H9 (cell line): ENCODE measurements at regions not wholly inside any gene's neighbourhood (a gene's known extent, or its start where the extent isn't known, plus 50 kb on each side); places are given as distances from the start of the nearest gene placed in this dataset.

Source experiments
- DNase-seq: peaks from one replicate; pipeline ENCODE4 v3.0.0-alpha.2; 2017
- H2AFZ ChIP-seq: one replicate; pipeline ENCODE4 v1.6.1; 2013; ENCODE audit warnings: mild to moderate bottlenecking, low read length, control low read depth, moderate library complexity
- H2AK5ac ChIP-seq: 2 replicates; pipeline ENCODE4 v1.6.1; 2013; ENCODE audit warnings: low read length, control low read depth, mixed read lengths; ENCODE audit not compliant: insufficient read length
- H2BK120ac ChIP-seq: one replicate; pipeline ENCODE4 v1.6.1; 2013; ENCODE audit warnings: low read depth, mild to moderate bottlenecking, low read length, control low read depth, inconsistent platforms; ENCODE audit not compliant: poor library complexity, severe bottlenecking
- H2BK12ac ChIP-seq: 2 replicates; pipeline ENCODE4 v1.6.1; 2013; ENCODE audit warnings: low read length, control low read depth, mixed read lengths, low read depth; ENCODE audit not compliant: insufficient read length
- H2BK15ac ChIP-seq: 2 replicates; pipeline ENCODE4 v1.6.1; 2013; ENCODE audit warnings: low read depth, low read length, control low read depth
- H2BK20ac ChIP-seq: one replicate; pipeline ENCODE4 v1.6.1; 2013; ENCODE audit warnings: low read depth, mild to moderate bottlenecking, low read length, control low read depth, inconsistent platforms; ENCODE audit not compliant: poor library complexity, severe bottlenecking
- H2BK5ac ChIP-seq: 2 replicates; pipeline ENCODE4 v1.6.1; 2013; ENCODE audit warnings: low read length, control low read depth, mixed read lengths; ENCODE audit not compliant: insufficient read length
- H3K14ac ChIP-seq: 2 replicates; pipeline ENCODE4 v1.6.1; 2013; ENCODE audit warnings: low read length, control low read depth; ENCODE audit not compliant: insufficient read depth
- H3K18ac ChIP-seq: 2 replicates; pipeline ENCODE4 v1.6.1; 2013; ENCODE audit warnings: low read depth, mild to moderate bottlenecking, mixed read lengths, low read length, control low read depth; ENCODE audit not compliant: insufficient read length
- H3K23ac ChIP-seq: 2 replicates; pipeline ENCODE4 v1.6.1; 2013; ENCODE audit warnings: low read length, control low read depth, mixed read lengths, low read depth; ENCODE audit not compliant: insufficient read length
- H3K23me2 ChIP-seq: 2 replicates; pipeline ENCODE4 v1.6.1; 2013; ENCODE audit warnings: low read depth, mild to moderate bottlenecking, mixed read lengths, low read length, control low read depth; ENCODE audit not compliant: insufficient read length, poor library complexity, severe bottlenecking
- H3K27ac ChIP-seq: 2 replicates; pipeline ENCODE4 v1.5.1; 2013; ENCODE audit warnings: low read length, control low read depth, mixed read lengths, low read depth; ENCODE audit not compliant: insufficient read length
- H3K27me3 ChIP-seq: 2 replicates; pipeline ENCODE4 v1.6.1; 2013; ENCODE audit warnings: low read length, control low read depth, inconsistent platforms; ENCODE audit not compliant: insufficient read depth
- H3K4ac ChIP-seq: 2 replicates; pipeline ENCODE4 v1.6.1; 2013; ENCODE audit warnings: low read depth, mild to moderate bottlenecking, control low read depth, inconsistent platforms, low read length, moderate library complexity
- H3K4me1 ChIP-seq: 2 replicates; pipeline ENCODE4 v1.6.1; 2013; ENCODE audit warnings: low read length, control low read depth, inconsistent platforms; ENCODE audit not compliant: insufficient read depth
- H3K4me2 ChIP-seq: 2 replicates; pipeline ENCODE4 v1.6.1; 2013; ENCODE audit warnings: low read length, control low read depth, mixed read lengths; ENCODE audit not compliant: insufficient read length, insufficient read depth
- H3K56ac ChIP-seq: 2 replicates; pipeline ENCODE4 v1.6.1; 2013; ENCODE audit warnings: low read depth, mild to moderate bottlenecking, mixed read lengths, low read length, control low read depth; ENCODE audit not compliant: insufficient read length
- H3K79me1 ChIP-seq: 2 replicates; pipeline ENCODE4 v1.6.1; 2013; ENCODE audit warnings: low read depth, mild to moderate bottlenecking, moderate library complexity, low read length, control low read depth, inconsistent platforms; ENCODE audit not compliant: insufficient read depth, poor library complexity, severe bottlenecking
- H3K79me2 ChIP-seq: 2 replicates; pipeline ENCODE4 v1.6.1; 2013; ENCODE audit warnings: low read length, control low read depth, inconsistent platforms; ENCODE audit not compliant: insufficient read depth
- H3K9ac ChIP-seq: 2 replicates; pipeline ENCODE4 v1.6.1; 2013; ENCODE audit warnings: low read length, control low read depth, mixed read lengths; ENCODE audit not compliant: insufficient read length; ENCODE audit errors: extremely low read depth
- H3K9me3 ChIP-seq: one replicate; pipeline ENCODE4 v1.6.1; 2013; ENCODE audit warnings: low read depth, low read length, inconsistent platforms; ENCODE audit not compliant: control insufficient read depth
- H3T11ph ChIP-seq: one replicate; pipeline ENCODE4 v1.6.1; 2013; ENCODE audit warnings: mild to moderate bottlenecking, low read length, control low read depth, inconsistent platforms
- H4K20me1 ChIP-seq: one replicate; pipeline ENCODE4 v1.6.1; 2013; ENCODE audit not compliant: control insufficient read depth, insufficient read length, insufficient read depth
- H4K5ac ChIP-seq: 2 replicates; pipeline ENCODE4 v1.6.1; 2013; ENCODE audit warnings: low read depth, mild to moderate bottlenecking, mixed read lengths, low read length, control low read depth; ENCODE audit not compliant: insufficient read length
- H4K8ac ChIP-seq: replicated peaks from 2 replicates; pipeline ENCODE4 v1.6.1; 2013; ENCODE audit warnings: low read length, control low read depth, mixed read lengths, low read depth; ENCODE audit not compliant: insufficient read length
- H4K91ac ChIP-seq: 2 replicates; pipeline ENCODE4 v1.6.1; 2013; ENCODE audit warnings: low read depth, mild to moderate bottlenecking, moderate library complexity, mixed read lengths, low read length, control low read depth; ENCODE audit not compliant: insufficient read length
- H3K27ac Mint-ChIP-seq, 3 experiments: 2 replicates in 2 of 3; 3 replicates in 1 of 3; pipeline ENCODE4 v1.8.0; 2020 to 2021; ENCODE audit warnings: mixed read lengths in 3 of 3, mild to moderate bottlenecking in 1 of 3, moderate library complexity in 1 of 3
- H3K27me3 Mint-ChIP-seq: 2 replicates; pipeline ENCODE4 v1.8.0; 2021; ENCODE audit warnings: low read depth, mild to moderate bottlenecking, moderate library complexity, mixed read lengths
- H3K36me3 Mint-ChIP-seq, 3 experiments: 2 replicates in 2 of 3; 3 replicates in 1 of 3; pipeline ENCODE4 v1.8.0; 2020 to 2021; ENCODE audit warnings: low read depth in 3 of 3, mixed read lengths in 3 of 3; ENCODE audit not compliant: insufficient read depth in 1 of 3
- H3K4me1 Mint-ChIP-seq, 2 experiments: 2 replicates each; pipeline ENCODE4 v1.8.0; 2020; ENCODE audit warnings: mixed read lengths in 2 of 2
- H3K4me3 Mint-ChIP-seq, 2 experiments: 2 replicates in 1 of 2; 3 replicates in 1 of 2; pipeline ENCODE4 v1.8.0; 2020 to 2021; ENCODE audit warnings: mild to moderate bottlenecking in 2 of 2, mixed read lengths in 2 of 2, moderate library complexity in 1 of 2
- H3K9me3 Mint-ChIP-seq, 2 experiments: 2 replicates in 1 of 2; 3 replicates in 1 of 2; pipeline ENCODE4 v1.8.0; 2020; ENCODE audit warnings: mild to moderate bottlenecking in 2 of 2, mixed read lengths in 2 of 2, moderate library complexity in 1 of 2
- CTCF ChIP-seq: fragments of 200-600 bp; sonication (generic); conservative IDR thresholded peaks from 3 replicates; pipeline ENCODE4 v1.8.0; 2021; ENCODE audit warnings: antibody characterized with exemption, mild to moderate bottlenecking

- no peak for TF ChIP-seq CTCF
- Histone ChIP-seq H2BK15ac (no peak overlapping the region), H3T11ph (no peak overlapping the region), H3K18ac (no peak overlapping the region), H2AK5ac (no peak overlapping the region), H3K56ac (no peak overlapping the region), H3K79me1 (no peaks in the 10 kb centered on the region), H2BK20ac (no peak overlapping the region), H3K27ac (no peak overlapping the region), H3K9me3 (no peaks in the 10 kb centered on the region), H3K23ac (no peak overlapping the region), H3K4me2 (no peak overlapping the region), H2BK12ac (no peak overlapping the region), H2BK5ac (no peak overlapping the region), H3K14ac (no peak overlapping the region), H4K8ac (no peak overlapping the region), H3K9ac (no peak overlapping the region), H2BK120ac (no peak overlapping the region), H3K4ac (no peak overlapping the region), H4K5ac (no peak overlapping the region), H4K91ac (no peak overlapping the region), H4K20me1 (no peaks in the 10 kb centered on the region), H3K79me2 (no peaks in the 10 kb centered on the region), H3K23me2 (no peaks in the 10 kb centered on the region), H3K27me3 (no peaks in the 10 kb centered on the region), H2AFZ (no peak overlapping the region), H3K4me1 (no peaks in the 10 kb centered on the region)
- Mint-ChIP-seq H3K4me3 (no peak overlapping the region), H3K36me3 (no peaks in the 10 kb centered on the region; a peak in 1 of 7 replicates), H3K27ac (no peak overlapping the region), H3K4me1 (no peaks in the 10 kb centered on the region), H3K27me3 (no peaks in the 10 kb centered on the region; the same call in 1 of the 2 replicates), H3K9me3 (no peaks in the 10 kb centered on the region)
- DNase-seq = no peak
These were observed 186.4 kb upstream of the THBS1 start for GRCh38 chr15:39394496-39394895.
